HepG2 (cell line): ENCODE measurements at regions not wholly inside any gene's neighbourhood (a gene's known extent, or its start where the extent isn't known, plus 50 kb on each side); places are given as distances from the start of the nearest gene placed in this dataset.

Source experiments
- ATAC-seq: fragments of 200-7000 bp; cut with Tn5 transposase; 3 replicates; pipeline ENCODE4 v1.9.1; 2020; ENCODE audit warnings: mild to moderate bottlenecking, moderate library complexity
- BruUV-seq: library from RNA; stranded (reverse); fragments of 400-500 nt; replicated peaks from 2 replicates; lab custom pipeline; 2021; lab: Mats Ljungman, UMichigan
- CTCF ChIA-PET: fragments of 300-600 bp; formaldehyde crosslinking; extraction: SDS; loops from one replicate; lab custom pipeline; 2021; ENCODE audit warnings: low total read pairs, inconsistent platforms, low intra/inter-chr PET ratio; lab: Yijun Ruan, JAX
- POLR2A ChIA-PET: fragments of 350-600 bp; sonication (Branson Sonifier 250); formaldehyde crosslinking; loops from one replicate; lab custom pipeline; 2020; ENCODE audit warnings: antibody characterized with exemption, inconsistent platforms; lab: Yijun Ruan, JAX
- DNase-seq: peaks from one replicate; pipeline ENCODE4 v3.0.0-alpha.2; 2015; ENCODE audit warnings: low spot score
- FAIRE-seq: peaks from 3 replicates; lab custom pipeline; 2011; peaks lifted over from hg19 to GRCh38; lab: Jason Lieb, UNC
- H2AFZ ChIP-seq: one replicate; pipeline ENCODE4 v1.6.1; 2011; ENCODE audit warnings: low read length, inconsistent platforms
- H3K27ac ChIP-seq: fragments of 300-600 bp; 3 replicates; pipeline ENCODE4 v1.8.0; 2011; ENCODE audit warnings: mixed run types, mild to moderate bottlenecking, mixed read lengths, low read length, inconsistent platforms; ENCODE audit not compliant: insufficient read depth; ENCODE audit errors: extremely low read length
- H3K27me3 ChIP-seq, 2 experiments: fragments of 200-600 bp in 1 of 2; 2 replicates in 1 of 2; 3 replicates in 1 of 2; pipeline versions ENCODE4 v1.6.0 to v1.8.0; 2011; ENCODE audit warnings: low read length in 2 of 2, mild to moderate bottlenecking in 2 of 2, moderate library complexity in 2 of 2, inconsistent platforms in 1 of 2; ENCODE audit not compliant: insufficient read depth in 2 of 2, control insufficient read depth in 1 of 2
- H3K36me3 ChIP-seq, 2 experiments: fragments of 200-600 bp in 1 of 2; replicated peaks in 1 of 2; 2 replicates in 1 of 2; 3 replicates in 1 of 2; pipeline versions ENCODE4 v1.5.1 to v1.8.0; 2011; ENCODE audit warnings: low read length in 2 of 2, inconsistent platforms in 1 of 2; ENCODE audit not compliant: insufficient read depth in 2 of 2, control insufficient read depth in 1 of 2
- H3K4me1 ChIP-seq: 2 replicates; pipeline ENCODE4 v1.5.1; 2012; ENCODE audit warnings: low read length, inconsistent platforms; ENCODE audit not compliant: insufficient read depth
- H3K4me2 ChIP-seq: 2 replicates; pipeline ENCODE4 v1.6.0; 2011; ENCODE audit warnings: low read depth, low read length, inconsistent platforms
- H3K4me3 ChIP-seq, 3 experiments: fragments of 200-600 bp in 1 of 3; sonication (generic), shearing (Covaris generic) in 1 of 3; replicated peaks in 1 of 3; 2 replicates each; pipeline ENCODE4 v1.5.1; 2011 to 2016; ENCODE audit warnings: low read length in 3 of 3, inconsistent platforms in 2 of 3, low read depth in 2 of 3, mild to moderate bottlenecking in 2 of 3, control low read depth in 1 of 3, mixed read lengths in 1 of 3; ENCODE audit not compliant: insufficient read depth in 1 of 3
- H3K79me2 ChIP-seq: one replicate; pipeline ENCODE4 v1.6.1; 2011; ENCODE audit warnings: low read length, inconsistent platforms; ENCODE audit not compliant: insufficient read depth
- H3K9ac ChIP-seq: 2 replicates; pipeline ENCODE4 v1.6.0; 2011; ENCODE audit warnings: mild to moderate bottlenecking, low read depth, low read length, inconsistent platforms; ENCODE audit not compliant: insufficient read depth
- H3K9me3 ChIP-seq: 2 replicates; pipeline ENCODE4 v1.5.1; 2012; ENCODE audit warnings: mild to moderate bottlenecking, low read length
- H4K20me1 ChIP-seq: 2 replicates; pipeline ENCODE4 v1.6.0; 2011; ENCODE audit warnings: inconsistent platforms, mild to moderate bottlenecking, low read length, moderate library complexity; ENCODE audit not compliant: insufficient read depth
- FOXA3 ChIP-seq: IDR thresholded peaks from 2 replicates; pipeline ENCODE4 v1.6.1; 2016; ENCODE audit warnings: missing genetic modification reagents, missing compliant biosample characterization
- HOXA3 ChIP-seq: sonication (generic); formaldehyde crosslinking; IDR thresholded peaks from 2 replicates; pipeline ENCODE4 v1.5.0; 2020; ENCODE audit warnings: missing genetic modification reagents
- KDM2A ChIP-seq: sonication (generic); formaldehyde crosslinking; IDR thresholded peaks from 2 replicates; pipeline ENCODE4 v1.4.0; 2020; ENCODE audit warnings: low read depth, missing genetic modification reagents, borderline replicate concordance
- MXD1 ChIP-seq: sonication (generic); formaldehyde crosslinking; IDR thresholded peaks from 2 replicates; pipeline ENCODE4 v1.4.0; 2020; ENCODE audit warnings: mild to moderate bottlenecking, missing genetic modification reagents
- MYNN ChIP-seq: sonication (generic); formaldehyde crosslinking; IDR thresholded peaks from 2 replicates; pipeline ENCODE4 v1.4.0; 2020; ENCODE audit warnings: mild to moderate bottlenecking, low read depth, missing genetic modification reagents
- MYPOP ChIP-seq: sonication (generic); formaldehyde crosslinking; IDR thresholded peaks from 2 replicates; pipeline ENCODE4 v1.8.1; 2023; ENCODE audit warnings: mild to moderate bottlenecking, moderate library complexity, missing genetic modification reagents
- NFKB2 ChIP-seq: sonication (generic); formaldehyde crosslinking; IDR thresholded peaks from 2 replicates; pipeline ENCODE4 v1.4.0; 2020; ENCODE audit warnings: missing genetic modification reagents, borderline replicate concordance
- NKX3-1 ChIP-seq: sonication (generic); formaldehyde crosslinking; IDR thresholded peaks from 2 replicates; pipeline ENCODE4 v1.5.0; 2020; ENCODE audit warnings: missing genetic modification reagents
- PITX1 ChIP-seq: sonication (generic); formaldehyde crosslinking; IDR thresholded peaks from 2 replicates; pipeline ENCODE4 v1.5.1; 2020; ENCODE audit warnings: mild to moderate bottlenecking, missing genetic modification reagents
- RBFOX2 ChIP-seq: fragments of 200-400 bp; formaldehyde crosslinking; IDR thresholded peaks from 2 replicates; pipeline ENCODE4 v1.6.1; 2017; ENCODE audit warnings: low read depth, mild to moderate bottlenecking, low read length
- YEATS4 ChIP-seq: sonication (generic); formaldehyde crosslinking; IDR thresholded peaks from 2 replicates; pipeline ENCODE4 v1.4.0; 2020; ENCODE audit warnings: missing genetic modification reagents, borderline replicate concordance
- ZBTB1 ChIP-seq: sonication (generic); formaldehyde crosslinking; IDR thresholded peaks from 2 replicates; pipeline ENCODE4 v1.4.0; 2020; ENCODE audit warnings: missing genetic modification reagents, borderline replicate concordance
- ZFP41 ChIP-seq: sonication (generic); formaldehyde crosslinking; IDR thresholded peaks from 2 replicates; pipeline ENCODE4 v1.4.0; 2020; ENCODE audit warnings: mild to moderate bottlenecking, missing genetic modification reagents, borderline replicate concordance
- ZNF10 ChIP-seq: sonication (generic); formaldehyde crosslinking; IDR thresholded peaks from 2 replicates; pipeline ENCODE4 v1.4.0; 2020; ENCODE audit warnings: mild to moderate bottlenecking, low read depth, missing genetic modification reagents, borderline replicate concordance
- ZNF143 ChIP-seq: sonication (generic); formaldehyde crosslinking; IDR thresholded peaks from 2 replicates; pipeline ENCODE4 v1.4.0; 2020; ENCODE audit warnings: missing genetic modification reagents
- ZNF407 ChIP-seq: sonication (generic); formaldehyde crosslinking; IDR thresholded peaks from one replicate; pipeline ENCODE4 v1.5.1; 2020; ENCODE audit warnings: mild to moderate bottlenecking, missing genetic modification reagents; ENCODE audit errors: not compliant biosample characterization
- ZNF576 ChIP-seq: sonication (generic); formaldehyde crosslinking; IDR thresholded peaks from 2 replicates; pipeline ENCODE4 v1.4.0; 2020; ENCODE audit warnings: mild to moderate bottlenecking, missing genetic modification reagents
- WGBS: methylation state at CpG from one replicate; pipeline ENCODE4 v1.1.6; 2017; ENCODE audit warnings: low lambda C conversion rate; 5-methylcytosine and 5-hydroxymethylcytosine counted together
- in situ Hi-C: cut with HindIII; loops from 2 replicates; pipeline ENCODE4 v1.10.0; 2017; ENCODE audit warnings: low pct_unique_long_range_greater_than_20kb; ENCODE audit not compliant: extremely low pct_ligation_motif_present
- intact Hi-C: fragments of 100-400 bp; cut with micrococcal nuclease; formaldehyde crosslinking; loops from one replicate; pipeline ENCODE4 v1.10.0; 2022; ENCODE audit not compliant: unreplicated experiment

- POLR2A ChIA-PET = no interaction called here
- TF ChIP-seq FOXA3 (no peak), ZNF576 (CRISPR knock-in tag) (no peak), HOXA3 (CRISPR knock-in tag) (no peak), PITX1 (CRISPR knock-in tag) (no peak), MXD1 (CRISPR knock-in tag) (no peak), NKX3-1 (CRISPR knock-in tag) (no peak), ZNF407 (CRISPR knock-in tag) (no peak), ZBTB1 (no peak), MYNN (CRISPR knock-in tag) (no peak), MYPOP (CRISPR knock-in tag) (no peak), ZNF143 (CRISPR knock-in tag) (no peak), RBFOX2 (no peak), ZFP41 (no peak), ZNF10 (CRISPR knock-in tag) (no peak), NFKB2 (CRISPR knock-in tag) (no peak), YEATS4 (CRISPR knock-in tag) (no peak), KDM2A (CRISPR knock-in tag) (no peak)
- no TSS peak for BruUV-seq
- Histone ChIP-seq H3K79me2 (no peaks in the 10 kb centered on the region), H3K4me1 (no peaks in the 10 kb centered on the region), H2AFZ (no peak overlapping the region), H3K4me2 (no peak overlapping the region), H3K9ac (no peak overlapping the region), H3K9me3 (peaks cover 95% of the 10 kb centered on the region), H3K4me3 (no peak overlapping the region), H3K36me3 (no peaks in the 10 kb centered on the region), H3K27me3 (no peaks in the 10 kb centered on the region), H3K27ac (no peak overlapping the region), H4K20me1 (no peaks in the 10 kb centered on the region)
- WGBS = 0% methylated on average over 2 of the region's 2 CpGs
- intact Hi-C loops = no loop called here
- FAIRE-seq (no peak), ATAC-seq (no peak), DNase-seq (no peak)
- in situ Hi-C loops = no loop called here
- CTCF ChIA-PET = no interaction called here
These were observed 578.4 kb upstream of the NCAM2 start for GRCh38 chr21:20419772-20420171.
